ENCODE measurements at regions not wholly inside any gene's neighbourhood (a gene's known extent, or its start where the extent isn't known, plus 50 kb on each side); places are given as distances from the start of the nearest gene placed in this dataset.
A peak's percentile ranks its signal among the peaks of the same experiment; 100 is the strongest.

DNA sequence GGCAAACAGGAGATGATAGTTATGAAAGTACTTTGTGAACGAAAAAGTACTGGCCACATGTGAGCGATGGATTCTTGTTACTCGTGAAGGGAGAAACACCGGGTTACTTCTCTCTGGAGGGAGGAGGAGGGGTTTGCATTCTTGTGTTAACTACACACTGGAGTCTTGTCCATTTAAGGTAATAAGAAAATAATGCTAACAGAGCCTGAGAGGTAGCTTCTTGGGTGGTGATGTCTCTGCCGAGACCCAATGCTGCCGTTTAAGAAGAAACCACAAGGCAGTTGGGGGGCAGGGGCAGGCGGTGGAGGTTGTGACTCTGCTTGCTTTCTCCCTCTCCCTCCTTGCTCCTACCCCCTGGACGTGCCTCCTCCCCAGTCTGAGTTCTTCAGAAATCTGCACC lies 100.9 kb upstream of the ROPN1 start:
- no peak overlapping the region for H3K4ac ChIP-seq (replicated peaks; ENCODE audit: insufficient read length, low read depth, low read length)
- no peak overlapping the region for H2BK12ac ChIP-seq (ENCODE audit: low read depth, low read length)
- no peak overlapping the region; the same call in 1 of the 2 replicates for H2AK5ac ChIP-seq (ENCODE audit: low read depth, low read length)
- DNase-seq (ENCODE audit: low read depth in 1 of 2, low spot score in 2 of 2) (no peak), FAIRE-seq (no peak)
- CTCF ChIA-PET (ENCODE audit: partially characterized antibody): interaction anchor here (1.1 to 1.6 kb wide), 2 partner anchors 58 to 177 kb away, joined by 3 read pairs; no protein-coding TSS in a partner anchor
- H3K9ac ChIP-seq (replicated peaks in 1 of 4; ENCODE audit: extremely low read depth in 1 of 4, low read depth in 3 of 4, low read length in 3 of 4): no peak overlapping the region
- H3K9me3 ChIP-seq (ENCODE audit: insufficient read depth in 2 of 2, low read depth in 1 of 2, low read length in 1 of 2): no peaks in the 10 kb centered on the region
- H3K27ac ChIP-seq (ENCODE audit: low read depth, low read length): no peak overlapping the region
- no peak overlapping the region for H4K8ac ChIP-seq (ENCODE audit: extremely low read depth, insufficient read depth, low read length)
- no peak overlapping the region for H4K5ac ChIP-seq (ENCODE audit: insufficient read length, low read depth, low read length)
- no peaks in the 10 kb centered on the region for H3K23me2 ChIP-seq (ENCODE audit: low read depth, low read length)
- H3K4me3 ChIP-seq (ENCODE audit: extremely low read depth in 1 of 4, insufficient read depth in 2 of 4, low read depth in 3 of 4, low read length in 4 of 4): no peak overlapping the region
- H2BK5ac ChIP-seq (ENCODE audit: low read depth, low read length): no peak overlapping the region
- no peak overlapping the region for H3K18ac ChIP-seq (ENCODE audit: extremely low read depth, low read length)
- no peak overlapping the region for H2AFZ ChIP-seq (ENCODE audit: low read length)
- no peak overlapping the region for H2BK15ac ChIP-seq (ENCODE audit: low read length)
- no peaks in the 10 kb centered on the region for H3K27me3 ChIP-seq (replicated peaks in 1 of 4; ENCODE audit: control insufficient read depth in 3 of 4, extremely low read depth in 1 of 4, insufficient read depth in 3 of 4, low read length in 3 of 4)
- H3K56ac ChIP-seq (replicated peaks; ENCODE audit: insufficient read length, low read depth, low read length): no peak overlapping the region
- no peak overlapping the region for H3K4me2 ChIP-seq (ENCODE audit: insufficient read depth in 1 of 2, low read depth in 2 of 2, low read length in 2 of 2)
- no peaks in the 10 kb centered on the region for H3K79me2 ChIP-seq (ENCODE audit: control insufficient read depth in 1 of 2, insufficient read depth in 2 of 2, low read length in 2 of 2)
- H3K14ac ChIP-seq (ENCODE audit: insufficient read length): no peak overlapping the region
- no peak overlapping the region for H3K23ac ChIP-seq (ENCODE audit: insufficient read length)
- POLR2A ChIA-PET (ENCODE audit: partially characterized antibody): no interaction called here
- no peaks in the 10 kb centered on the region for H4K20me1 ChIP-seq (replicated peaks in 1 of 2; ENCODE audit: control insufficient read depth in 1 of 2, insufficient read depth in 2 of 2, low read length in 2 of 2)
- H4K91ac ChIP-seq (replicated peaks; ENCODE audit: insufficient read length, low read length): no peak overlapping the region
- no peak overlapping the region for H2BK120ac ChIP-seq (replicated peaks; ENCODE audit: low read depth, low read length)
- H3K79me1 ChIP-seq (ENCODE audit: low read depth, low read length): no peaks in the 10 kb centered on the region
- no peaks in the 10 kb centered on the region for H3K36me3 ChIP-seq (ENCODE audit: control insufficient read depth in 2 of 4, insufficient read depth in 4 of 4, low read length in 3 of 4)
- H3K4me1 ChIP-seq (replicated peaks in 1 of 4; ENCODE audit: control insufficient read depth in 3 of 4, insufficient read depth in 4 of 4, low read length in 3 of 4): no peaks in the 10 kb centered on the region; a peak in 1 of 7 replicates
- peak; percentile 69 for TF ChIP-seq SRF (IDR thresholded peaks at IDR 0.05; ENCODE audit: low read depth, low read length)
- TF ChIP-seq BACH1 (IDR thresholded peaks at IDR 0.05; ENCODE audit: low read length): no peak
- WGBS, 2 experiments (ENCODE audit: extremely low coverage in 1 of 2, insufficient coverage in 1 of 2, insufficient read length in 1 of 2, insufficient replicate concordance in 2 of 2, low coverage in 1 of 2, low lambda C conversion rate in 2 of 2, missing lambda C conversion rate in 1 of 2): 90% methylated on average over 6 of the region's 8 CpGs; no CpG with 5 or more reads in 1 of the 2 experiments
- H2BK20ac ChIP-seq (ENCODE audit: low read length): no peak overlapping the region
